PC-3 (cell line): ENCODE measurements at regions not wholly inside any gene's neighbourhood (a gene's known extent, or its start where the extent isn't known, plus 50 kb on each side); places are given as distances from the start of the nearest gene placed in this dataset.

Source experiments
- ATAC-seq: fragments of 200-7000 bp; cut with Tn5 transposase; 2 replicates; pipeline ENCODE4 v1.9.1; 2020; ENCODE audit warnings: mild to moderate bottlenecking, moderate library complexity
- BruUV-seq: library from RNA; stranded (reverse); fragments of 400-500 nt; replicated peaks from 2 replicates; lab custom pipeline; 2021; lab: Mats Ljungman, UMichigan
- CTCF ChIA-PET: fragments of 300-600 bp; sonication (Branson Sonifier 250); formaldehyde crosslinking; loops from one replicate; lab custom pipeline; 2022; ENCODE audit warnings: antibody characterized with exemption; lab: Charles Lee
- POLR2A ChIA-PET: fragments of 300-600 bp; sonication (Branson Sonifier 250); formaldehyde crosslinking; loops from one replicate; lab custom pipeline; 2022; ENCODE audit warnings: antibody characterized with exemption; ENCODE audit not compliant: unreplicated experiment; lab: Charles Lee
- DNase-seq: peaks from one replicate; pipeline ENCODE4 v3.0.0-alpha.2; 2015
- H2AFZ ChIP-seq: fragments of 300-600 bp; sonication (generic); 2 replicates; pipeline ENCODE4 v1.6.0; 2016; ENCODE audit warnings: antibody characterized with exemption, low read length
- H3F3A ChIP-seq: fragments of 300-600 bp; sonication (generic); one replicate; pipeline ENCODE4 v1.6.0; 2017; ENCODE audit warnings: antibody characterized with exemption, low read length, control low read depth, mild to moderate bottlenecking; ENCODE audit not compliant: unreplicated experiment
- H3K27ac ChIP-seq: fragments of 300-600 bp; sonication (generic); 2 replicates; pipeline ENCODE4 v1.5.1; 2016; ENCODE audit warnings: mild to moderate bottlenecking, low read length
- H3K27me3 ChIP-seq: fragments of 300-600 bp; sonication (generic); 2 replicates; pipeline ENCODE4 v1.6.1; 2016; ENCODE audit warnings: low read length, mixed read lengths
- H3K36me3 ChIP-seq: fragments of 300-600 bp; sonication (generic); 2 replicates; pipeline ENCODE4 v1.6.1; 2016; ENCODE audit warnings: low read depth, mixed run types, low read length, mixed read lengths
- H3K4me1 ChIP-seq: fragments of 300-600 bp; sonication (generic); 2 replicates; pipeline ENCODE4 v1.5.1; 2016; ENCODE audit warnings: low read length; ENCODE audit not compliant: insufficient read depth
- H3K4me2 ChIP-seq: fragments of 300-600 bp; sonication (generic); 2 replicates; pipeline ENCODE4 v1.6.0; 2016; ENCODE audit warnings: low read length
- H3K4me3 ChIP-seq: fragments of 300-600 bp; sonication (generic); 2 replicates; pipeline ENCODE4 v1.5.1; 2016; ENCODE audit warnings: mild to moderate bottlenecking, low read length, mixed read lengths
- H3K79me2 ChIP-seq: fragments of 300-600 bp; sonication (generic); 2 replicates; pipeline ENCODE4 v1.6.1; 2017; ENCODE audit warnings: low read length, mixed read lengths
- H3K9ac ChIP-seq: fragments of 300-600 bp; sonication (generic); 2 replicates; pipeline ENCODE4 v1.6.0; 2016; ENCODE audit warnings: mild to moderate bottlenecking, low read length
- H3K9me2 ChIP-seq: fragments of 300-600 bp; sonication (generic); replicated peaks from 2 replicates; pipeline ENCODE4 v1.6.1; 2016; ENCODE audit warnings: mixed run types, low read length, mixed read lengths
- H3K9me3 ChIP-seq: fragments of 300-600 bp; sonication (generic); 2 replicates; pipeline ENCODE4 v1.6.1; 2016; ENCODE audit warnings: low read length, mixed read lengths
- H4K20me1 ChIP-seq: fragments of 300-600 bp; sonication (generic); 2 replicates; pipeline ENCODE4 v1.6.1; 2016; ENCODE audit warnings: low read length, mixed read lengths
- EZH2 ChIP-seq: fragments of 300-600 bp; sonication (generic); IDR thresholded peaks from one replicate; pipeline ENCODE4 v1.6.1; 2017; ENCODE audit warnings: antibody characterized with exemption, mild to moderate bottlenecking, low read length; ENCODE audit not compliant: unreplicated experiment
- EZH2phosphoT487 ChIP-seq: fragments of 300-600 bp; sonication (generic); IDR thresholded peaks from 2 replicates; pipeline ENCODE4 v1.6.1; 2018; ENCODE audit warnings: mild to moderate bottlenecking, antibody characterized with exemption, low read length, borderline replicate concordance
- intact Hi-C: fragments of 100-400 bp; cut with micrococcal nuclease; formaldehyde crosslinking; loops from 2 replicates; pipeline ENCODE4 v1.9.0; 2023
- TF ChIP-seq, protein P1 (sequence below): fragments of 300-600 bp; sonication (generic); conservative IDR thresholded peaks from 2 replicates; pipeline ENCODE4 v1.5.1; 2017; ENCODE audit warnings: antibody characterized with exemption, low read depth, mild to moderate bottlenecking, low read length

DNA sequence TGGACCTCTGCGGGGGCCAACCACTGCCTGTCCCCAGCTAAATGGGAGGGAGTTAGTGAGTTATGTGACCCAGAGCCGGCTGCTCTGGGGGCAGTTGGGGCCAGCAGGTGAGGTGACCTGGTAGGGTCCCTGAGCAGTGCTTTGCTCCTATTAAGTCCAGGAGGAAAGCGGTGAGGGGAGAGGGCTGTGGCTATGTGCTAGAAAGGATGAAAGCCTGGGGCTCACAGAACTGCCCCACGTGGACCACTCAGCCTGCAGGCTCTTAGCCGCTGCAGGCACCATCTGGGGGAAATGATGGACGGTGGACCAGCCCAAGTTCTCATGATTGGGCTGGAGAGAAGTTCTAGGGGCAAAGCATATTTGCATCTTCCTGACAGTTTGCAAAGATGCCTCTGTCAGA lies 67.6 kb upstream of the ZNF536 start:
- no TSS peak for BruUV-seq
- intact Hi-C loops, result no loop called here
- TF ChIP-seq EZH2 (no peak), EZH2phosphoT487 (no peak)
- TF ChIP-seq, protein P1, sequence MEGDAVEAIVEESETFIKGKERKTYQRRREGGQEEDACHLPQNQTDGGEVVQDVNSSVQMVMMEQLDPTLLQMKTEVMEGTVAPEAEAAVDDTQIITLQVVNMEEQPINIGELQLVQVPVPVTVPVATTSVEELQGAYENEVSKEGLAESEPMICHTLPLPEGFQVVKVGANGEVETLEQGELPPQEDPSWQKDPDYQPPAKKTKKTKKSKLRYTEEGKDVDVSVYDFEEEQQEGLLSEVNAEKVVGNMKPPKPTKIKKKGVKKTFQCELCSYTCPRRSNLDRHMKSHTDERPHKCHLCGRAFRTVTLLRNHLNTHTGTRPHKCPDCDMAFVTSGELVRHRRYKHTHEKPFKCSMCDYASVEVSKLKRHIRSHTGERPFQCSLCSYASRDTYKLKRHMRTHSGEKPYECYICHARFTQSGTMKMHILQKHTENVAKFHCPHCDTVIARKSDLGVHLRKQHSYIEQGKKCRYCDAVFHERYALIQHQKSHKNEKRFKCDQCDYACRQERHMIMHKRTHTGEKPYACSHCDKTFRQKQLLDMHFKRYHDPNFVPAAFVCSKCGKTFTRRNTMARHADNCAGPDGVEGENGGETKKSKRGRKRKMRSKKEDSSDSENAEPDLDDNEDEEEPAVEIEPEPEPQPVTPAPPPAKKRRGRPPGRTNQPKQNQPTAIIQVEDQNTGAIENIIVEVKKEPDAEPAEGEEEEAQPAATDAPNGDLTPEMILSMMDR, result no peak
- DNase-seq (no peak), ATAC-seq (no peak)
- CTCF ChIA-PET, result no interaction called here
- Histone ChIP-seq H2AFZ (no peak overlapping the region), H3K4me1 (no peaks in the 10 kb centered on the region), H3K4me3 (no peak overlapping the region), H3K27ac (no peak overlapping the region), H4K20me1 (no peaks in the 10 kb centered on the region), H3K79me2 (no peaks in the 10 kb centered on the region), H3K27me3 (peaks cover 8% of the 10 kb centered on the region; the same call in 1 of the 2 replicates), H3K9me2 (no peaks in the 10 kb centered on the region), H3K9me3 (no peaks in the 10 kb centered on the region), H3F3A (no peaks in the 10 kb centered on the region), H3K9ac (no peak overlapping the region), H3K36me3 (no peaks in the 10 kb centered on the region), H3K4me2 (no peak overlapping the region)
- POLR2A ChIA-PET, result no interaction called here

DNA sequence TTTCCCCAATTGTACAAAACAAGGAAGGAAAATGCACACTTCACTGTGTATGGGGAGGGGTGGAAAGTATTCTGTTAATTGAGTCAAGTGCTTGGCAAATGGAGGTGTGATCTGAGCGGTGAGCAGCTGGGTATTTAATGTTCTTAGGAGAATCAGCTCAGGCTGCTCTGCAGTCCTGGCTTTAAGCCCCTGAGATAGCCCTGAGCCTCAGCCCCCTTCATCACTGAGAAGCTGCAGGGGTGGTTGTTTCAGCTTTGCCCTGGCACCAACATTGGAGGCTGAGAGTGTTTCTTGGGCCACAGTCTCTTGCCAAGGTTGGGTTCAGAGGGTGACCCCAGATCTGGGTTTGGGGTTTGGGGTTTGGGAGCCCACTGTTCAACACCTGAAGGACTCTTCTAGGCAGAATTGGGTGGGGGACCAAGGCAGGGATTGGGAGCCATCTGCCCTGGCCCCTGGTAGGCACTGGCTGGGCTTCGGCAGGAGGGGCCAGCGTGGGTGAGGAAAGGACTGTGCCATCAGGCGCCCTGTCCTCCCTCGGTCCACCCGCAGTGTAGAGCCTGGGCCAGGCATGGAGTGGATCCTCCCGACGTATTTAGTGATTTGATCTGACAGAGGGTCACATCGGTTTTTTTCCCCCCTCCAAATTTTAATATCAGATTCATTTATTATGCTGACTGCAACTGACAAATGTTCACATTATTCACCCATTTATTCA lies 66.7 kb upstream of the ZNF536 start:
- Histone ChIP-seq H3K9ac (no peak overlapping the region), H3K27me3 (peaks cover 4% of the 10 kb centered on the region; the same call in 1 of the 2 replicates), H3F3A (no peaks in the 10 kb centered on the region), H3K9me2 (no peaks in the 10 kb centered on the region), H3K79me2 (no peaks in the 10 kb centered on the region), H3K4me1 (no peaks in the 10 kb centered on the region), H3K27ac (no peak overlapping the region), H3K4me3 (no peak overlapping the region), H2AFZ (no peak overlapping the region), H3K4me2 (no peak overlapping the region), H3K36me3 (no peaks in the 10 kb centered on the region), H4K20me1 (no peaks in the 10 kb centered on the region), H3K9me3 (no peaks in the 10 kb centered on the region)
- BruUV-seq, result no TSS peak
- ATAC-seq (no peak), DNase-seq (no peak)
- ChIA-PET CTCF (no interaction called here), POLR2A (no interaction called here)
- TF ChIP-seq EZH2phosphoT487 (no peak), EZH2 (no peak)
- TF ChIP-seq, protein P1, result no peak
- intact Hi-C loops, result no loop called here

DNA sequence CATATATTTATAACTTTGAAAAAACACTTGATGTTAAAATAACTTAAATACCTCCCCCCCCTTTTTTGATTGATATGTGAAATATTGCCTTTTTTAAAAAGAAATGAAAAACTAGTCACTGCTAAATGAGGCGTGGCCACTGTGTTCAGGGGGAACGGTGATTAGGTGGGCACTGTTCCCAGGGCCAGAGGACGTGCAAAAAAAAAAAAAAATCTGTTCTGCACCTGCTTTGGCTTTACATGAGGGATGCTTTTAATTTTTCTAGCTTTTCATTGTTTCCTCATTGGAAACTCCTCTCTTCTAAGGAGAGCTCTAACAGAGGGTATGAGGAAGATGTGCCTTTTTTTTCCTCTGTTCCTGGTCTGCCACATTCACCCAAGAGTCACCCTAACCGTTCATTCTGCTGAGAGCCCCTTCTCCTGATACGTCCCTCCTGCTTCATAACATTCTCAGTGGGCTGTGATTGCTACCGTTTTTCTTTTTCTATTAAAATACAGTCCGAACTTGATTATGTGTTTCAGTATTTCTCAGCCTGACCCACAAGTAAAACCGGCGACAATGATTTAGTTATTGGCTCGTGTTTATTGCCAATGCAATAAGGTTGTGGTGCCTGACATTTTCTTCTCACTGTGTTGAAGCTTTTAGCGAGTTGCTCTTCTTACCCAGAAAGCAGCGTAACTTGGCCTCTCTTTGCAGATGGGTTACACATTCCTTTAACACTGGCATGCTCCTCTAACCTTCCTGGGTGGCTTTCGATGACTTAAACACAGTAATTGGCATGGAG lies 64.8 kb upstream of the ZNF536 start:
- BruUV-seq, result no TSS peak
- Histone ChIP-seq H3K9ac (no peak overlapping the region), H3K27me3 (no peaks in the 10 kb centered on the region; the same call in 1 of the 2 replicates), H3K27ac (no peak overlapping the region), H3K9me2 (no peaks in the 10 kb centered on the region), H3K36me3 (no peaks in the 10 kb centered on the region), H3K9me3 (no peaks in the 10 kb centered on the region), H2AFZ (no peak overlapping the region), H3K79me2 (no peaks in the 10 kb centered on the region), H3K4me3 (no peak overlapping the region), H3K4me2 (no peak overlapping the region), H4K20me1 (no peaks in the 10 kb centered on the region), H3K4me1 (no peaks in the 10 kb centered on the region), H3F3A (no peaks in the 10 kb centered on the region)
- POLR2A ChIA-PET, result no interaction called here
- DNase-seq (no peak), ATAC-seq (no peak)
- intact Hi-C loops, result no loop called here
- TF ChIP-seq, protein P1, result no peak
- TF ChIP-seq EZH2phosphoT487, result no peak
- TF ChIP-seq EZH2, result no peak
- CTCF ChIA-PET, result interaction anchor here (0.5 kb wide), 1 partner anchor 277 kb away, joined by 3 read pairs; no protein-coding TSS in a partner anchor
